ENCODE measurements at regions not wholly inside any gene's neighbourhood (a gene's known extent, or its start where the extent isn't known, plus 50 kb on each side); places are given as distances from the start of the nearest gene placed in this dataset.
"Not testable (repeated sequence)": the region's sequence is repeated elsewhere in the genome, so short reads cannot be mapped to it uniquely, and the experiment has no call there.

GRCh38 chr15:19899021-19899824 is 642.4 kb downstream of the GOLGA6L6 start:
- no peak overlapping the region for H3K4me2 ChIP-seq (replicated peaks; ENCODE audit: extremely low read depth, low read length, poor library complexity, severe bottlenecking)
- no peak overlapping the region for H3K4me3 Mint-ChIP-seq

GRCh38 chr15:19888811-19889210 is 652.8 kb downstream of the GOLGA6L6 start:
- H4K20me1 ChIP-seq (ENCODE audit: insufficient read depth, low read length); H3K4me1 Mint-ChIP-seq; H3K36me3 Mint-ChIP-seq; H3K4me3 Mint-ChIP-seq; H3K27ac Mint-ChIP-seq; DNase-seq; H2AFZ ChIP-seq (ENCODE audit: insufficient read depth, low read depth, low read length, poor library complexity, severe bottlenecking); H3K27me3 Mint-ChIP-seq (ENCODE audit: low read depth in 3 of 3); H3K9ac ChIP-seq (ENCODE audit: insufficient read depth, low read length, poor library complexity, severe bottlenecking); H3K27ac ChIP-seq (ENCODE audit: low read depth in 1 of 2, low read length in 2 of 2); H3K36me3 ChIP-seq (replicated peaks in 1 of 2; ENCODE audit: control insufficient read depth in 1 of 2, insufficient read depth in 2 of 2, low read length in 2 of 2); H3K4me1 ChIP-seq (ENCODE audit: control insufficient read depth in 1 of 2, insufficient read depth in 2 of 2, low read length in 2 of 2); H3K4me2 ChIP-seq (replicated peaks; ENCODE audit: extremely low read depth, low read length, poor library complexity, severe bottlenecking); H3K79me2 ChIP-seq (ENCODE audit: insufficient read depth, low read length); H3K4me3 ChIP-seq (replicated peaks in 1 of 3; ENCODE audit: low read depth in 2 of 3, low read length in 3 of 3); H3K27me3 ChIP-seq (ENCODE audit: control insufficient read depth in 2 of 2, insufficient read depth in 2 of 2, low read length in 2 of 2); H3K9me3 ChIP-seq (replicated peaks in 1 of 2; ENCODE audit: control insufficient read depth in 1 of 2, insufficient read depth in 1 of 2, low read length in 2 of 2); intact Hi-C loops (cut with micrococcal nuclease): not testable (repeated sequence)
- H3K9me3 Mint-ChIP-seq, result peaks cover 10 to 19% (median 15%) of the 10 kb centered on the region in 7 donors
- no CpG with 5 or more reads among the region's 1 CpG for WGBS (ENCODE audit: insufficient coverage)

More at GRCh38 chr15:19899021-19899824, 642.4 kb downstream of the GOLGA6L6 start:
- Histone ChIP-seq H3K79me2 (ENCODE audit: insufficient read depth, low read length) (no peaks in the 10 kb centered on the region), H3K36me3 (replicated peaks in 1 of 2; ENCODE audit: control insufficient read depth in 1 of 2, insufficient read depth in 2 of 2, low read length in 2 of 2) (no peaks in the 10 kb centered on the region), H3K4me3 (replicated peaks in 1 of 3; ENCODE audit: low read depth in 2 of 3, low read length in 3 of 3) (no peak overlapping the region), H4K20me1 (ENCODE audit: insufficient read depth, low read length) (no peaks in the 10 kb centered on the region), H3K27me3 (ENCODE audit: control insufficient read depth in 2 of 2, insufficient read depth in 2 of 2, low read length in 2 of 2) (no peaks in the 10 kb centered on the region), H3K27ac (ENCODE audit: low read depth in 1 of 2, low read length in 2 of 2) (no peak overlapping the region), H3K9me3 (replicated peaks in 1 of 2; ENCODE audit: control insufficient read depth in 1 of 2, insufficient read depth in 1 of 2, low read length in 2 of 2) (peaks cover 19 to 30% of the 10 kb centered on the region in 2 donors), H2AFZ (ENCODE audit: insufficient read depth, low read depth, low read length, poor library complexity, severe bottlenecking) (no peak overlapping the region), H3K9ac (ENCODE audit: insufficient read depth, low read length, poor library complexity, severe bottlenecking) (no peak overlapping the region), H3K4me1 (ENCODE audit: control insufficient read depth in 1 of 2, insufficient read depth in 2 of 2, low read length in 2 of 2) (no peaks in the 10 kb centered on the region)
- Mint-ChIP-seq H3K27ac (no peak overlapping the region), H3K9me3 (peaks cover 18 to 36% (median 27%) of the 10 kb centered on the region in 7 donors), H3K36me3 (no peaks in the 10 kb centered on the region), H3K4me1 (no peaks in the 10 kb centered on the region), H3K27me3 (ENCODE audit: low read depth in 3 of 3) (no peaks in the 10 kb centered on the region)
- DNase-seq, result no peak
- intact Hi-C loops (cut with micrococcal nuclease), result no loop called here
- WGBS (ENCODE audit: insufficient coverage), result 57% methylated on average over 43 of the region's 53 CpGs
- no peak for TF ChIP-seq CTCF (IDR thresholded peaks at IDR 0.05)

DNA sequence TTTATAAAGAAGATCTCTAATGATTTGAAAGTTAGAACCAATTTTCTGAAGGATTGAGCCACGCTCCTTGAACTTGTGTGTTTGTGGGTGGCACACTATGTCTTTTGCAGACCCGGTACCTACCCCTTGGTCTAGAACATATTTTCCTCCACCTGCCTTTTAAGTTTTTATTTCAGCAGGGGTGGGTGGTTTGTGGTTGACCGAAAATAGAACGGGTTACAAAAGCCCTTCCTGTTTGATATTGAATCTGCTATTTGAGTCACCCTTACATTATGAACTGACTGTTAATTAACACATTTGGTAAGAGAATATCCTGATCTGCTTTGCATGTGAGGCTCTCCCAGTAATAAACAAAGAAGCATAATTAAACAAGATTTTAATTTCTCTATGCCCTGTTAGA is 697.5 kb downstream of the GOLGA6L6 start:
- H3K79me2 ChIP-seq (ENCODE audit: insufficient read depth, low read length); H2AFZ ChIP-seq (ENCODE audit: insufficient read depth, low read depth, low read length, poor library complexity, severe bottlenecking); H3K4me1 Mint-ChIP-seq; H3K36me3 ChIP-seq (replicated peaks in 1 of 2; ENCODE audit: control insufficient read depth in 1 of 2, insufficient read depth in 2 of 2, low read length in 2 of 2); H3K27ac ChIP-seq (ENCODE audit: low read depth in 1 of 2, low read length in 2 of 2); DNase-seq; H3K9ac ChIP-seq (ENCODE audit: insufficient read depth, low read length, poor library complexity, severe bottlenecking); H3K27me3 ChIP-seq (ENCODE audit: control insufficient read depth in 2 of 2, insufficient read depth in 2 of 2, low read length in 2 of 2); H3K36me3 Mint-ChIP-seq; H3K4me1 ChIP-seq (ENCODE audit: control insufficient read depth in 1 of 2, insufficient read depth in 2 of 2, low read length in 2 of 2); H3K4me2 ChIP-seq (replicated peaks; ENCODE audit: extremely low read depth, low read length, poor library complexity, severe bottlenecking); H3K27me3 Mint-ChIP-seq (ENCODE audit: low read depth in 3 of 3); H3K4me3 Mint-ChIP-seq; H4K20me1 ChIP-seq (ENCODE audit: insufficient read depth, low read length); H3K4me3 ChIP-seq (replicated peaks in 1 of 3; ENCODE audit: low read depth in 2 of 3, low read length in 3 of 3); intact Hi-C loops (cut with micrococcal nuclease); H3K27ac Mint-ChIP-seq: not testable (repeated sequence)
- whole genome bisulfite sequencing (ENCODE audit: insufficient coverage), result no CpG with 5 or more reads among the region's 4 CpGs
- peaks cover 0 to 12% of the 10 kb centered on the region in 2 donors for H3K9me3 ChIP-seq (replicated peaks in 1 of 2; ENCODE audit: control insufficient read depth in 1 of 2, insufficient read depth in 1 of 2, low read length in 2 of 2)
- peaks cover 6 to 26% (median 12%) of the 10 kb centered on the region in 7 donors for H3K9me3 Mint-ChIP-seq

Data from CD14-positive monocyte (primary cell).